Amygdala (tissue), 56 donors: ENCODE measurements at regions not wholly inside any gene's neighbourhood (a gene's known extent, or its start where the extent isn't known, plus 50 kb on each side); places are given as distances from the start of the nearest gene placed in this dataset.
"Not testable (repeated sequence)": the region's sequence is repeated elsewhere in the genome, so short reads cannot be mapped to it uniquely, and the experiment has no call there.

ENCODE experiments used
- DNase-seq, 56 donors: peaks; one replicate each; lab custom pipeline; 2025; lab: John Stamatoyannopoulos, UW

DNA sequence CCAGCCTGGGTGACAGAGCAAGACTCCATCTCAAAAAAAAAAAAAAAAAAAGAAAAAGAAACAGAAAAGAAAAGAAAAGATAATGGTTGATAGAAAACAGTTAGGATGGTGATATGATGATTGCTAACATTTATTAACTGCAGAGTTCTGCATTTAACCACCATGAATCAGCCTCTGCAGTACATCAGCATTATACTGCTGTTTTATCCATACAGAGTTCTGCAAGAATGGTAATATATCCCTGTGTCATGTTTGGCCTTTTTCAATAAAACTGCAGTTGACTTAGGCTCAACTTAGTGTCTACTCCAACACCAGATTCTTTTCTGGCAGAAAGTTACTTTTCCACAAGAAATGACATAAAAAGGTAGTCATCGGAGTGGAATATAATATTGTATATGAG lies 62.6 kb downstream of the DUSP6 start:
- DNase-seq = no peak

DNA sequence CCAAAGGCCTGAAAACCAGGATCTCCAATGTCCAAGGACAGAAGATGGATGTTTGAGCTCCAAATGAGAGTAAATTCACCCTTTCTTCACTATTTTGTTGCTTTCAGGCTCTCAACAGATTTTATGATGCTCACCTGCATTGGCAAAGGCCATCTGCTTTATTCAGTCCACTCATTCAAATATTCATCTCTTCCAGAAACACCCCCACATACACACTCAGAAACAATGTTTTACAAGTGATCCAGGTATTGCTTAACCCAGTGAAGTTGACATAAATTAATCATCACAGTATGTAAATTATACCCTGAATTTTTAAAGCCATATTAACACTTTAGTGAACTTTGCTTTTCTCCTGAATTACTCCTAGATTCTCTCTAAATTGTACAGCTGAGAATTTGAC lies 63.3 kb downstream of the DUSP6 start:
- DNase-seq = no peak

DNA sequence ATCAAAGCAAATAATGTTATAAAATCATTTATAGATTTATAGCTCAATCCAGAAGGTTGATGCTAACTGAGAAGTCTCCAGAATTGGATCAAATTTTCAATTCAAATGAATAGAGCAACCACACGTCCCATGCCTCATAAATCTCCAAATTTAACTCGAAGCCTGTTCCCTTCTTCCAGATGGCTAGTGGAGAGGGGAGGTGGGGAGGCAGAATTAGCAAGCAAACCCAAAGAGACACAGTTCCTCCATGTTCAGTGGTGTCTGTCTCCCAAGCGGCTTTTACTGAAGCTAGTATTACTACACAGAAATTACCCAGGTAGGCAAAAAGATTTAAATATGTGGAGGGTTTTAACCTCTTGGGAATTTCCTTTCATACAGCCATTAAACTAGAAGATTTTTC lies 65.8 kb downstream of the DUSP6 start:
- no peak for DNase-seq

DNA sequence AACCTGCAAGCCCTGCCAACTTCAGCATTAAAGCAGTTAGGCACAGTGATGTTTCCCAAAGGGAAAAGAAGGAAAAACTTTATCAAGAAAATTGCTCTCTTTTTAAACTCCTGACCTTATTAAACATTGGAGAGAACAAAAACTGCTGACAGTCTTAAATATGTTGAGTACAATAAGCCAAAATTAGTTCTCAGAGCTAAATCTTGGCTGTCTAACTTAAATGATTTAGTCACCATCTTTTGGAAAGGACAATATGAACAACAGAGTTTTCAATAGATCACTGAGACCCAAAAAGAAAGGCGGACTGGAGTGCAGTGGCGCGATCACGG lies 70.8 kb downstream of the DUSP6 start:
- DNase-seq = no peak

GRCh38 chr12:89280833-89281538 lies 71.3 kb downstream of the DUSP6 start:
- no peak for DNase-seq

- no peak for DNase-seq
Measured at GRCh38 chr12:89279499-89279898, 72.8 kb downstream of the DUSP6 start.

DNA sequence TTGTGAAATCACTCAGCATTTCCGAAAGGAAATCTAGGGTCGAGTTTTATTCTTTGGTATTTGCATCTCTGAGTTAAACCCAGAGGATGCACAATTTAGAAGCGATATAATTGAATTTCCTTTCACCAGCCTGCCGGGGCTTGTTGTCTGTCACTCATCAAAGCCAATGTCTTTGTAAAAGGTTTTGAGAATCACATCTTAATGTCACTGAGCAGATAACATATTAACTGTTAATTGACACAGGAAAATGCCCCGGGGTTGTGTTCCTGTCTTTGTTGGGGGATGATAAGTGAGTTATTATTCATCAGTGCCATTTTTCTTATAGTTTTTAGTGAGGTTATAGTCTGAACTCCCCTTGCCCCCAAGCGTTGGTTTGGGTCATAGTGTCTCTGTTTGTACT lies 73.4 kb downstream of the DUSP6 start:
- DNase-seq = no peak

DNA sequence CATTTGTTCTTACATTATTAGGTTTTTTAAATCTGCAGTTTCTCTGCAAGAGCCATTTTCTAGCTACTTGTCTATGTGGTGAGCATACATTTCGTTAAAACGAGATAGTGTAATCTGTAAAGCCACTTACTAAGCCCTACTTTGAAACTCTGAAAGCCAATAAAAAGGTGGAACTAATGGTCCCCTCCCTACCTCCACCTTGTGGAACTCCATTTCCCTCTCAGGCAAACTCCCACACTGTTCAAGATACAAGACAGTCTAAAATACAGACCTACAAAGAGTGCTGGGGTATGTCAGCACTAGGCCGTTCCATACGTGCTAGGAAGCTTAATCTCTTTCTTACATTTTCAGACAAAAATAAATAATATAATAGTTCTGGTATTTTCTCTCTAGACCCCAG lies 74.1 kb downstream of the DUSP6 start:
- no peak for DNase-seq

- DNase-seq = no peak
Measured at GRCh38 chr12:89276860-89277259, 75.4 kb downstream of the DUSP6 start.

GRCh38 chr12:89273525-89273924 lies 78.8 kb downstream of the DUSP6 start:
- no peak for DNase-seq

DNA sequence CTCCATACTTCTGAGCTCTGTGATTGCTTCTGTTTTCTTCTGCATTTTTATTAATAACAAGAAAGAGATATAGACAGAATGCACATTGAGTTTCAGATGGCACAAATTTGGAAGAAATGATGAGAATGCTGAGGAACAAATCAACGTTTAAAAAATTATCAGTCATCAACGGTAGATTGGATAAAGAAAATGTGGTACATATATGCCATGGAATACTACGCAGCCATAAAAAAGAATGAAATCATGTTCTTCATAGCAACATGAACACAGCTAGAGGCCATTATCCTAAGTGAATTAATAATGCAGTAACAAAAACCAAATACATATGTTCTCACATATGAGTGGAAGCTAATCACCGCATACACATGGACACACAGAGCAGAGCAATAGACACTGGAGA lies 81.8 kb downstream of the DUSP6 start:
- DNase-seq = no peak

- DNase-seq = no peak
Measured at GRCh38 chr12:89269174-89269573, 83.1 kb downstream of the DUSP6 start.

GRCh38 chr12:89267404-89267803 lies 84.9 kb downstream of the DUSP6 start:
- DNase-seq = no peak

DNA sequence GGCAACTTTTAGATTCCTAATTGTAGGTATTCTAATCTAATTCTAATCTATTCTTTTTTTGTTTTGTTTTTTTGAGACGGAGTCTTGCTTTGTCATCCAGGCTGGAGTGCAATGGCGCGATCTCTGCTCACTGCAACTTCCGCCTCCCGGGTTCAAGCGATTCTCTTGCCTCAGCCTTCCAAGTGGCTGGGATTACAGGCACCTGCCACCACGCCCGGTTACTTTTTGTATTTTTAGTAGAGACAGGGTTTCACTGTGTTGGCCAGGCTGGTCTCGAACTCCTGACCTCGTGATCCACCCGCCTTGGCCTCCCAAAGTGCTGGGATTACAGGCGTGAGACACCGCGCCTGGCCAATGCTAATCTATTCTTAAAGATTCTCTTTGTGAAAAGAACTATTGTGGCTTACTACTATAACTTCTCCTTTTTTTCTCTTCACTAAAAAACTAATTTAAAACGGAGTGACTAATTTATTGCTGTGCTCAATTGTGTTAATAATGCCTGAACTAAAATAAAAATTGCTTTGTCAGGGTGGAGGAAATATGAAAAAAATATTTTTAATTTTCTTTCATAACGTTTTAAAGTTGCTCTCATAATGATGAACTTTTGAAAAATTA lies 85.6 kb downstream of the DUSP6 start:
- DNase-seq = not testable (repeated sequence)

DNA sequence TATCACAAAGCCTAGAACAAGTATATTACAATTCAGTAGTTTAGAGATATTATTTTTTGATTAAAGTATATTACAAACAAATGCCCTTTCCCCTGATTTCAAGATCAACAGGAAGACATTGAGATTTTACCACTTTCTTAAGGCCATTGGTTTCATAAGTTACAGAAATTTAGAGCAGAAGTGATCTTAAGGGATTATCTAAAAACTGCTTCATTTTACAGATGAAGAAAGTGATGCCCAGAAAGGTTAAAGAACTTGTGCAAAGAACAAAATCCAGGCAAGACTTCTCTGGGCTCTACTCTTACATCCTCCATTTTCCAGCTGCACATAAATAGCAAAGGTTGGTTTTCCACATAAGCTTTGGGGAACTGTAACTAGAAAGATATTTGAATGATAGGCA lies 87.5 kb downstream of the DUSP6 start:
- DNase-seq = no peak

- DNase-seq = no peak
Measured at GRCh38 chr12:89263900-89264299, 88.4 kb downstream of the DUSP6 start.

DNA sequence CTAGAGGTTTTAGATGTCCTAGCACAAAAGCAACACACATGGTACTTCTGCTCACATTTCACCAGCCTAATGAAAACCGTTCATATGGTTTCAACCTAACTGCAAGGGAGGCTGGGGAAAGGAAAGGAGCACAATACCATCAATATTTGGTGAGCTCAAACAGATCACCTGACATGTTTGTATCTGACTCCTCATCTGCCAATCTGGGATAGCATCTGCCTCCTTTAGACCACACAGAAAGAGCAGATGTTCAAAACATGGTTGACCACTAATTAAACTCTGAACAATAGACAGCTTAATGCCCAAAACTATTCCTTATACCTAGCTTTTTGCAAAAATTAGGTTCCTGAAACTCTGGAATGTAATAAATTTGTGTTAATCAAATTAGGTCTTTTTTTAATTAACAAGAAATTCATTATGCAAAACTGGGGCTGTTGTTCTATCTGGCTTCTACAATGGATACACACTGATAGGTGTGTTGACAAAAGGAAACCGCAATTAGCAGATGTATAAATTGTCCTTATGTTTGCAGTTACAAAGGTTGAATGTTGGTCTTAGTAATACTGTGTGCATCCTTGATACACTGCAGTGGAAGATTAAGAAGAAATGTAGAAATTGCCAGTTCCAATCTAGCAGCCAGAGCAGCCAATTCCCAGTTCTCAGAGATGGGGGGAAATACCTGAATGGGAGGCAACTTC lies 89.3 kb downstream of the DUSP6 start:
- DNase-seq = no peak

DNA sequence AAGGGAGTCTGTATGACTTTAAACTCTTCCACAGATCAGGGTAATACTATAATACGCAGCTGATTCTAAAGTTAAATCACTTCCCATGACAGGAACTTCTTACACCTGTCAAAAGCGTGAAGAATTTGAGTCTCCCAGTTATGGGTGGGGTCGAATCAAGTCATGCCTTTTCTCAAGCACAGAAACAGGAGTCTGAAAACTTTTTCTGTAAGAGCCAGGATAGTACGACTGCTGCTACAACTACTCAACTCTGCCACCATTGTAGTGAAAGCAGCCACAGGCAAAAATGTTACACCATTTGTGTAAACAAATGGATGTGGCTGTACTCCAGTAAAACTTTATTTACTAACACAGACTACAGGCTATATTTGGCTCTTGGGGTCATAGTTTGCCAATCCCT lies 90.3 kb downstream of the DUSP6 start:
- no peak for DNase-seq

DNA sequence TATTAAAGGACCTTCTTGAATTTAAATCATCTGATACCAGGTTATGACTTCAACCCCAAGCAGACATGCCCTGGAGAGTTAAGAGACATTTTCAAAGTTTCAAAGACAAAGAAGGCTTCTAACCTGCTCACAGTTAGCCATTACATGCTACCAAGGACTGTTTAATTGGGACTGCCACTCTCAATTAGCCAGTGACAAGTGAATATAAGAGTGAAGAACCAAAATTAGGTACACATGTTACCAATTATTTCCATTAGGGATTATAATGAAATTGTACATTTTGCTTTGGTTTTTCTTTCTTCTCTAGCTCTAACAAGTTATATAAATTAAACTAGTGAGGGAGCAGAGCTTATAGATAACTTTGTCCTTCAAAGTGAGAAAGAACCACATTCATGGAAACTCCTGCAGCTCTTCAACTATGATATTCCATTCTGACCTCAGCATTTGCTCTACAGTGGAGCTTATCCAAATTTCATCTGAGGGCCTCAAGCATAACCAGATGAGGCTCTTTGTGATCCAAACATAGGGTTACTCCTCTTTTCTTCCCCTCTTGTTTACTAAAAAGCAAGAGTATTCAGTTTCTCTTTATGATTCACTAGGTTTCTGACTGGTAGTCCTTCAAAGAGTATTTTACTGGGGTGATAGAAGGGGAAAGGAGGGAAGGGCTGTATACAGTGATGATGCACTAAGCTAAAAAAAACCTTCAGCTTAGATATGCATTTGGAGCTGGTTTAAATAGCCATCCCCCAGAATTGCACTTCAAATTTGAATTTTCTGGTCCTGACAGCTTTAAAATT lies 91.3 kb downstream of the DUSP6 start:
- no peak for DNase-seq

DNA sequence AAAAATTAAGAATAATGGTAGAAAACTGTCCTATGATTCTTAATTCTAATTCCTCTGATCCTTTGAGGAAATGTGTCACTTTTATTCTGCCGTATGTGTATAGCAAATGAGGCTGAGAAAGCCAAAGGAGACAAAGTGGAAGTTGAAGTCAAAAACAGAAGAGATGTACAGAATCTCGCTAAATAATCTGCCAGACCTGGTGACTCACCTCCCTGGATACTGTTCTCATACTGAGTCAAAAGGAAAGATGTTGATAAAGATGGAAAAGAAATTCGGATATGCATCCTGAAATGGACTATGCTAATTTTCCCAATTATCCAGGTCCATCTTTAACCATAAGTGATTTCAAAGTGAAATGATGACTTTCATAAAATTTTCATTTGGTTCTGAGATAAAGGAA lies 92.5 kb downstream of the DUSP6 start:
- DNase-seq = no peak

DNA sequence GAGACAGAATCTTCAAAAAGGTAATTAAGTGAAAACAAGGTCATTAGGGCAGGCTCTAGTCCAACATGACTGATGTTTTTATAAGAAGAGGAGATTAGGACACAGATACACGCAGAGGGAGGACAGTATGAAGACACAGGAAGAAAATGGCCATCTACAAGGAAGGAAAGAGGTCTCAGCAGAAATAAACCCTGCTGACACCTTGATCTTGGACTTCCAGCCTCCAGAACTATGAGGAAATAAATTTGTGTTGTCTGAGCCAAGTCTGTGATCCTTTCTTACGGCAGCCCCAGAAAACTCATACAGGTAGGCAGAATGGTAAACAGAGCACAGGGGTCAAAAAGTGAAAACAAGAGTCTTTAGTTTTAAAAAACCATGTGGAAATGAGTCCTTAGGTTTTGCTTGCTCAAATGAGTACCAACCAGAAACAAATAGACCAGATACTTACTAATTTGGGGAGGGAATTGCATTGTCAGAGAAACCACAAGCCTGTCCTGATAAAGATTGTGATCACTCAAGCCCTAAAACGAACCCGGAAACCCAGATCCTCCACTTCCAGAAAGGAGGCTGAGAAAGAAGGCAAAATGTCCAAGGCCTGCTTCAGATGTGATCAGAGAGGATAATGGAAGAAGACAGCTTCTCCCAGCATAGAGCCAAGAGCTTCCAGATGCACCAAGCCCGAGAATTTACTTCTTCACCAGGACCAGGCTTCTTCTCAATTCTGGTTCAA lies 93.9 kb downstream of the DUSP6 start:
- DNase-seq = no peak
